ENCODE measurements at regions not wholly inside any gene's neighbourhood (a gene's known extent, or its start where the extent isn't known, plus 50 kb on each side); places are given as distances from the start of the nearest gene placed in this dataset.

GRCh38 chr7:52285689-52286088, 749.7 kb upstream of the POM121L12 start:
- no peak for TF ChIP-seq POLR2A (IDR thresholded peaks at IDR 0.05)
- TF ChIP-seq CTCF (IDR thresholded peaks at IDR 0.05): no peak

Data from lower leg skin (tissue), 3 donors.